Raji (cell line): ENCODE measurements at regions not wholly inside any gene's neighbourhood (a gene's known extent, or its start where the extent isn't known, plus 50 kb on each side); places are given as distances from the start of the nearest gene placed in this dataset.

Experiments
- POLR2A ChIP-seq: IDR thresholded peaks from 2 replicates; pipeline ENCODE4 v1.6.1; 2011; ENCODE audit warnings: low read depth, low read length, control low read depth; ENCODE audit not compliant: insufficient read depth

DNA sequence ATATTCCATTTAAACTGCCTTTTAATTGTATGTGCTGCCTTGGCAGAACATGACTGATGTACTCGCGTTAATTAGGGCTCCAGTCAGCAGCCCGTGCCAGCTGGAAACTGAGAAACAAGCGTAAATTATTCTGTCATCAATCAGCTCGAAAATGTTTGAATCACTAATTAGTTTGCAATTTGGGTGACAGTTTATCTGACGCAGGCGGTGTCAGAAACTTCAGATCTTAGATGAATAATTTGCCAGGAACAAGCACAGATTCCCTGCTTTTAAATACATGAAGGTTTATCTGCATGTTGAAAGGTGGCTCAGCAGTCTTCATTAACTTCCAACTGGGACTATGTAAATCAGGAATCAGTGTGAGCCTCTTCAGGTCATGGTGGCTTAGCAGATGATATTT is 176.0 kb upstream of the TLE4 start:
- TF ChIP-seq POLR2A, result no peak

DNA sequence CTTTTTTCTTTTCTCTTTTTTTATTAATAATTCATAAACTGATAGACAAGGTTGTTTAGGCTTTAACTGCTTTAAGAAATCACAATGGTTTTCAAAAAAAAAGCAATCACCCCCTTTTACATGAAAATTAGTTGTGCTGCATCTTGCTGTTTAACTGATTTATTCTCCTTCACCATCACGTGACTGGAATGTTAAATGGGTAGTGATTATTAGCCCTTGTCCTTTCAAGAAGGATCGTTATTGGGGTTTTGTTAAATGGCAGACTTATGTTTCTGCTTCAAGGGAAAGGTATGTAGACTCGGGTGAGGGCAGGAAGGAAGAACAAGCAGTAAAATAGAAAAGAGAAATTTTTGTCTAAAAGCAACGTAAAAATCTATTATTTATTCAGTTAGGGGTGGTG is 175.6 kb upstream of the TLE4 start:
- TF ChIP-seq POLR2A, result no peak

DNA sequence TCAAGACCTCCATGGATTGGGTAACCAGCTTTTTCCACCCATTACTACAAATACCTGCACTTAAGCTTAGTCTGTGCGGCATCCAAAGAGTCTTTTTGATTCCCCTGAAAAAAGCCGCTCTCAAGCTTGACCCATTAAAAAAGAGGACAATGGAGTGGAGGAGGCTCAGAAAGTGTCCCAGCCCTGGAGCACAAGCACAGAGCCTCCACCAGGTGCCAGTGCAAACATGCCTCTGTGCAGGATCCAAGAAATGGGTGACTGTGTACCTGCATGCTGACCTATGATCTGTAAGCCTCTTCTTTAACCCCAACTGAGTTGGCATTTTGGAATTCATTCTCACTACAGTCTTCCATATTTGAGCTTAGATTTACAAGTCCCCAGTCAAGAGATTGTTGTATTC is 168.3 kb upstream of the TLE4 start:
- no peak for TF ChIP-seq POLR2A

DNA sequence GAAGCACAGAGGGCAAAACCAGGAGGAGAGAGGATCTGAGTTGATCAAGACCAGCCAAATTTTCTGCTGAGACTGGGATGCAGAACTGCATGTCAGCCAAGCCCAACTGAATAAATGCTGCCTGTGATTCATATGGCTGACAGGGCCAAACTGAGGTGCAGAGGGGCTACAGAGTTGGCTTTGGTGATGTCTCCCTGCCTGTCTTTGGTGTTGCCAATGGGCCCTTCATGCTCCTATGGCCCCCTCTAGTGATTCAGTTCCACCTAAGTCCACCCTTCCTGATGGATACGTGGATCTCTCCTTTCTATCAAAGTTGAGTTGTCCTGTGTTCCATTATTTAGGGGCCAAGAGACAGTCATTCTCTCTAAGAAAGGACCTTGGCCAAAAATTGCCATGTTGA is 163.6 kb upstream of the TLE4 start:
- no peak for TF ChIP-seq POLR2A

DNA sequence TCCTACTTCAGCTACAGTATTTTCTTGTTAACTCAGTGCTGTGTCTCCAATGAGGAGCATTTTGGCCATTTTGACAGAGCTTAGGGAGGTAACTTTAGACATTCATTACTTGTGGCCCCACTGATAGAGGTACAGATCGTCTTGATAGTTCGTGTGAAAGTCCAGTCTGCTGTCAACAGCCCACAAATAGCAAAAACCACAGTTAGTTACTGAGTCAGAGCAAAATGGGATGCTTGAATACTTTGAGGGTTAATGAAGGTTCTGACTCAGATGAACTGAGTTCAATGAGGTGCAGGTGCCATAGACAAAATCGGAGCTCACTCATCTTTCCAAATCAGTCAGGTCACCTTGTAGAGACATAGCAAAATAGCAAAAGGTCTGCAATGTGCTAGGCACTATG is 163.1 kb upstream of the TLE4 start:
- no peak for TF ChIP-seq POLR2A

DNA sequence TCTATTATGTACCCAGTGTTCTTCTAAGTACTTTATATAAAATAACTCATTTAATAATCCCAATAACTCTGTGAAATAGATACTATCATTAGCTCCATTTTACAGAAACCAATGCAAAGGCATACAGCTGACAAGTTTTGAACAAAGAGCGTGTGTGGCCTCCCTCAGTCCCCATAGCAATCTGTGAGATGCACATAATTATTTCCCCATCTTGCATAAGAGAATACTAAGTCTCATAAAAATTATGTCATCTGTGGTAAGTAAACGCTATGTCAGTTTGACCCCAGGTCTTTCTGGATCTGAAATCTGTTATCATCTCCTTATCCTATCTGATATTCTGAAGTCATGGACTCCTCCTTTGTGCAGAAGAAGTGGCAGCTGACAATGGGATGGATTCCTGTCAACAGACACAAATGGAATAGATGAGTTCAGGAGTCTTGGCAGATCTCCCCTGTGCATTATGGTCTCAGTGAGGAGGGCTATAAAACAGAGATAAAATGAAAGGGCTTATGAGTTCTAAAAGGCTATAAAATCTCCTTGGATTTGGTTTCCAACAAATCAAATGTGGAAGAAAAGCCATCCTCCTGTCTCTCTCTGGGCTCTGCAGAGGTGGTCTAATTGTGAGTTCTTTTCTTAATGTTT is 162.5 kb upstream of the TLE4 start:
- no peak for TF ChIP-seq POLR2A

DNA sequence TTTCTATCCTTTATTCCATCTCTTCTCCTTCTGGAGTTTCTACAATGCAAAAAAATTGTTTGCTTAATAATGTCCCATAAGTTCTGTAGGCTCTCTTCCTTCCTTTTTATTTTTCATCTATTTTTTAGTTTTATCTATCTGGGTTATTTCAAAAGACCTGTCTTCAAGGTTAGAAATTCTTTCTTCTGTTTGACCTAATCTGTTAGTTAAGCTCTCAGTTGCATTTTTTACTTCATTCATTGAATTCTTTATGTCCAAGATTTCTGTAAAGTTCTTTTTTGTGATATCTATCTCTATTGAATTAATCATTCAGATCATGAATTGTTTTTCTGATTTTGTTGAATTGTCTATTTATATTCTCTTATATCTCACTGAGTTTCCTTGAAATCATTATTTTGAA is 145.9 kb upstream of the TLE4 start:
- TF ChIP-seq POLR2A, result no peak

DNA sequence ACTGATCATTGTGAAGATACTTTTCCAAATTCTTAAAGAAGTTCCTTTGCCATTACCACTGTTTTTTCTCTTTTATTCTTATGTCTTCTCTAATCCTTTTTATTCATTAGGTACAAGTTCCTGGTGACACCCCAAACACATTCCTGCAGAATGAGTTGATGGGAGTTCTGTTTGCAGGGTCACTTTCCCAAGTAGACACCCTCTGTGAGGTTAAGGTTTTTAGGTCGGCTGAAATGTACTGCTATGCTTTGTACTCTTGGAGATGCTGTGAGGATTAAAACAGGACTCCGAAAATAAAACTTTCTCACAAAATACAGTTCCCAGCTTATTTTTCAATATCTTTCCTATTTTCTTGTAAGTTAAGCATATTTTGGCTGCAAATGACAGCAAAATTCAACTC is 143.3 kb upstream of the TLE4 start:
- no peak for TF ChIP-seq POLR2A

DNA sequence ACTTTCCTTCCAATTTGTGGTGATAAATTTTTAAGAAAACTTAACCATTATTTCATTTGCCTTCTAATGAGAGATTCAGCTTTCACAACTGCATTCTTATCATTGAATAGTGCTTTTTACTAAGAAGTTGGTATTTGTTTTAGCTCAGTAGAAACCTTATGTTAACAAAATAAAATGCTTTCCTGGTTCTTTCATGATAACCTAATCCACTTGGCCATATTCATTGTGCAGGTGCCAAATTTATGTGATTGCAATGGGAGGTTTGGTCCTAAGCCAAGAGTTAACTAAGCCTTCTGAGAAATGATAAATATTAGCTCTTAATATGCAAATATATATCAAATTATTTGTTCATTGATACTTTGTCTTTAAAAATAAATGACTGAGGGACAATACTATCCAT is 141.1 kb upstream of the TLE4 start:
- no peak for TF ChIP-seq POLR2A

DNA sequence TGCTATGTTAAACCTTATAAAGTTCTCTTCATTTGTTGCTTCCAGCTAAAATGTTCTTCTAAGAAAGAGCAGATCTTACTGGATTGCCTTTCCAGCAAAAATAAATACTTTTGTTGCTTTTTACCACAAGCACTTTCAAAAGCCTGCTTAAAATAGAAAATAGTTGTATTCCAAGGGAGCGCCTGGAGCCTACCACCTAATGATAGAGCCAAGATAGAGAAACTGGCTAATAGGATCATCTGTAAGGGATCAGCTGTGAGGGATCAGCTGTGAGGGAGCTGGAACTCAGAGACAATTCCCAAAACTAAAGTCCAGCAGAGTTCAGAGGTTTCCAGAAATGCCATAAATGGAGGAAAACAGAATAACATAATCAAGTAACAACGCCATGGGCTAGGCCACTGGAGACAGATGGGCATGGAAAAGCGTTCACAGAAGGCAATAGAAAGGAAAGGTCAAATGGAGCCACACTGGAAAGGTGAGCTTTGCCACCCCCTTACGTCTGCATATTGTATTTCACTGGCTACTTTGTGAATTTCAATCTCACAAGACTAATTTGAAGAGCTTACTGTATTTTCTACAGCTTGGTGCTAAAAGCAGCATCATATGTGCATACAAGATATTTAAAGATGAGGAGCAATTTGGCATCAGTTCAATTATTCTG is 140.6 kb upstream of the TLE4 start:
- TF ChIP-seq POLR2A, result no peak

DNA sequence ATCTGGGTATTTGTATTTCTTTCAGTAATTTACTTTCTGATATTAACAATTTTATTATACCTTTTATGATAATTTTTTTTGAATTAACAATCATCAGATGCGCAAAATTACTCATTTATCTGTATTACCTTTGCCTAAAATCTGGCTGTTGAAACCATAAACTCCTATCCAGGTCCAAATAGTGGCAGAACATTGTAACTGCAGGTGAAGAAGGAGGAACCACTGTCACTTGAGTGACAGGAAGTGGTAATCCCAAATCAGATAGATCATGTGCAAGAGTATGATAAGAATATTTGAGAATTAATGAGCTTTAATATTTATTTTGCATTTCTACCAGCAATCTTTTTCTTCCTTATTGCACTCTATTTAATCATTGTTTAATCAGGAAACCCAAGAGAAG is 139.3 kb upstream of the TLE4 start:
- TF ChIP-seq POLR2A, result no peak

DNA sequence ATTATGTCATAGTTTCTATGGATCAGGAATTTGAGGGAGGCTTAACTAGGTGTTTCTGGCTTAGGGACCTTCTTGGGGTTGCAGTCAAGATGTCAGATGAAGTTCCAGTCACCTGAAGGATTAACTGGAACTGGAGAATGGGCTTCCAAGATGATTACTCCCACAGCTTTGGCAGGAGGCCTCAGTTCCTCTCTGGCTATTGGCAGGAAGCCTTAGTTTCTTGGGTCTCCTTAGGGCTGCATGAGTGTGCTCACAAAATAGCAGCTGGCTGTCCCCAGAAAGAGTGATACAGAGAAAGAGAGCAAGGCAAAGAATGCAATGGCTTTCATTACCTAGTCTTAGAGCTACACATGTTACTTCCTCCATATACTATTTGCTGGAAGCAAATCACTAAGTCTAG is 138.1 kb upstream of the TLE4 start:
- no peak for TF ChIP-seq POLR2A

DNA sequence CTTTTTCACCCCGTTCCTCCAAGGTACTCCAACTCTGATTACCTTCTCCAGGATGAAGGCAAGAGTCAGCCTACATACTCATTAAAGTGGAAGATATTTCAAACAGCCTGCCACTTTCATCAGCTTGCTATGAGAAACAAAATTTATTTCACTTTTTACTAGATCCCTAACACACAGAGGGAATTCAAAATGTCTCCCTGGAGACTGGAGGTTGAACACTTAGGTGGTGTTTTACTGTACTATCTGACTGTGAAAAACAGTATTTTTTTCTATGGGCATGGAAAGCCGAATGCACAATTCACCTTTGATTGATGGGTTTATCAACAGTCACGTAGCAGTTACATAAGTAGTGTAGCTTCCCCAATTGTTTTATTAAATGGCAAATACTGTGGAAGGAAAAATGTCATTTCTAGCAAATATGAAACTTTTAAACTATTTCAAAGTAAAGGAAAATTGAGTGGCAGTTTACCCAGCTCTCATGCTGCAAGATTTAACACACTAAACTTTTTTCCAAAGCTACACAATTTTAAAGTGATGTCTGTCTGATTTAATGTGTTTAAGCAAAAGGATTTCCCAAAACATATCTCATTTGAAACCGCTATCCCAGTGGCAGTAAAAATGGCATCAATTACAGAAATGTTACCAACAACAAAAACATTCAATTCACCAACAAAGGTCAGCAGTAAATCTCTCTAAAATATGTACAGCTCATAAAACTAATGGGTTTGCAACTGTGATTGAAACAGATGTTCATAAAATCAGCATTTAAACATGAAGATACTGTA is 125.0 kb upstream of the TLE4 start:
- no peak for TF ChIP-seq POLR2A

DNA sequence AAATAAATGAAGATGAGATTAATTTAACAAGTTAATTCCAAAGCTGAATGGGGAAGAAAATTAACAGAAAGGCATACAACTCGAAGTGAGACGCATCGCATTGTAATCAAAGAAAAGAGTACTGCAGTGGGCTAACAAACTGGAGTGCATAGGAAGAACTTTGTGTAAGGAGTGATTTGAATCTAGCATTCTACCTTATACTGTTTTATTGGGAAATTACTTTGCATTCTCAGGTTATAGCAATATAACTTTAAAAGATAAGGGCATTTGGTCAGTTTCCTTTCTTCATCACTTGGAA is 124.5 kb upstream of the TLE4 start:
- TF ChIP-seq POLR2A, result no peak

DNA sequence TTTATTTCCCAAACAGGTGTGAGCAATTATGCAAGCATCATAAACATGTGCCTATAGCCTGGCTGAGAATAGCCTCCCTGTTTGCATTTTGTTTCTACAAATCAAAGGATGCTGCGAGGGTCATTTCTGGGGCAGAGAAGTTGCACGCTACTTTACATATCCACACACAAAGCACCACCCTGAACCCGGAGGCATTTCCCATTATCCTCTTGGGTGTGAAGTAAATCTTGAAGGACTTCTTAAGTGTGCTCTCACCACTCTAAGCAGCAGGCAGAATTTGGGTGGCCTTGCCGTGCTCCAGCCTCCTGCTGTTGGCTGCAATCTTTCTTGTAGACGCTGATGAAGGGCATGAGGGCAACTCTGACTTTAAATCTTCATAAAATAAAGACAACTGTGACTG is 124.0 kb upstream of the TLE4 start:
- no peak for TF ChIP-seq POLR2A

DNA sequence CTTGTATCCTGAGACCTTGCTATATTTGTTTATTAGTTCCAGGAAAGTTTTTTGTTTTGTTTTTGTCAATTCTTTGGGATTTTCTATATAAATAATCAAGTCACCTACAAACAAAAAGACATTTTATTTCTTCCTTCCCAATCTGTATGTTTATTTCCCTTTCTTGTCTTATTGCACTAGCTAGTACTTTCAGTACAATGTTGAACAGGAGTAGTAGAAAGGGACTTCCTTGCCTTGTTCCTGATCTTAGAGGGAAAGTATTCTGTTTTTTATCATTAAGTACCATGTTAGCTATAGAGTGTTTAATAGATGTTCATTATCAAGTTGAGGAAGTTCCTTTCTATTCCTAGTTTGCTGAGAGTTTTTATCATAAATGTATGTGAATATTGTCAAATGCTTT is 119.5 kb upstream of the TLE4 start:
- no peak for TF ChIP-seq POLR2A
